Caco-2 (cell line): ENCODE measurements at regions not wholly inside any gene's neighbourhood (a gene's known extent, or its start where the extent isn't known, plus 50 kb on each side); places are given as distances from the start of the nearest gene placed in this dataset.

ENCODE experiments used
- BruUV-seq: library from RNA; stranded (reverse); fragments of 400-500 nt; replicated peaks from 2 replicates; lab custom pipeline; 2021; lab: Mats Ljungman, UMichigan
- CTCF ChIA-PET: fragments of 300-600 bp; sonication (Branson Sonifier 250); formaldehyde crosslinking; loops from one replicate; lab custom pipeline; 2022; ENCODE audit warnings: antibody characterized with exemption; lab: Charles Lee
- POLR2A ChIA-PET: fragments of 300-600 bp; sonication (Branson Sonifier 250); formaldehyde crosslinking; loops from one replicate; lab custom pipeline; 2022; ENCODE audit warnings: antibody characterized with exemption; lab: Charles Lee
- DNase-seq, 2 experiments: peaks; one replicate each; pipeline versions ENCODE4 v3.0.0 to v3.0.0-alpha.2; 2020 to 2022
- H3K27me3 ChIP-seq: replicated peaks from 2 replicates; pipeline ENCODE4 v1.6.0; 2011; ENCODE audit warnings: low read length; ENCODE audit not compliant: control insufficient read depth, insufficient read depth
- H3K36me3 ChIP-seq: 2 replicates; pipeline ENCODE4 v1.5.1; 2011; ENCODE audit warnings: low read length; ENCODE audit not compliant: control insufficient read depth, insufficient read depth
- H3K4me1 ChIP-seq: fragments of 250-450 bp; sonication (Bioruptor Pico); 2 replicates; pipeline ENCODE4 v1.5.1; 2020; ENCODE audit warnings: mild to moderate bottlenecking
- H3K4me3 ChIP-seq: 2 replicates; pipeline ENCODE4 v1.5.1; 2011; ENCODE audit warnings: low read depth, mild to moderate bottlenecking, control low read depth, low read length
- H3K9me3 ChIP-seq: fragments of 250-450 bp; sonication (Bioruptor Pico); 2 replicates; pipeline ENCODE4 v1.5.1; 2020; ENCODE audit warnings: mild to moderate bottlenecking, moderate library complexity
- H3K27ac Mint-ChIP-seq: one replicate; pipeline ENCODE4 v1.8.0; 2022; ENCODE audit warnings: mixed read lengths; ENCODE audit not compliant: unreplicated experiment
- H3K27me3 Mint-ChIP-seq: one replicate; pipeline ENCODE4 v1.8.0; 2022; ENCODE audit warnings: mixed read lengths; ENCODE audit not compliant: insufficient read depth, unreplicated experiment
- H3K36me3 Mint-ChIP-seq: one replicate; pipeline ENCODE4 v1.8.0; 2022; ENCODE audit warnings: mild to moderate bottlenecking, mixed read lengths; ENCODE audit not compliant: insufficient read depth, unreplicated experiment
- H3K4me1 Mint-ChIP-seq: one replicate; pipeline ENCODE4 v1.8.0; 2022; ENCODE audit warnings: low read depth, mixed read lengths; ENCODE audit not compliant: unreplicated experiment
- H3K4me3 Mint-ChIP-seq: one replicate; pipeline ENCODE4 v1.8.0; 2022; ENCODE audit warnings: mild to moderate bottlenecking, moderate library complexity, mixed read lengths; ENCODE audit not compliant: unreplicated experiment
- H3K9me3 Mint-ChIP-seq: one replicate; pipeline ENCODE4 v1.8.0; 2022; ENCODE audit warnings: mixed read lengths; ENCODE audit not compliant: unreplicated experiment
- intact Hi-C: fragments of 100-400 bp; cut with micrococcal nuclease; formaldehyde crosslinking; loops from one replicate; pipeline ENCODE4 v1.10.0; 2022; ENCODE audit not compliant: unreplicated experiment
- TF ChIP-seq, protein P1 (sequence below), 2 experiments: fragments of 200-600 bp in 1 of 2; IDR thresholded peaks; 1 replicate in 1 of 2; 2 replicates in 1 of 2; pipeline versions ENCODE4 v1.5.1 to v1.8.0; 2011 to 2022; ENCODE audit warnings: antibody characterized with exemption in 1 of 2, control low read depth in 1 of 2, inconsistent platforms in 1 of 2, low read depth in 1 of 2, low read length in 1 of 2, mild to moderate bottlenecking in 1 of 2, moderate library complexity in 1 of 2; ENCODE audit not compliant: insufficient read depth in 1 of 2, severe bottlenecking in 1 of 2, unreplicated experiment in 1 of 2

DNA sequence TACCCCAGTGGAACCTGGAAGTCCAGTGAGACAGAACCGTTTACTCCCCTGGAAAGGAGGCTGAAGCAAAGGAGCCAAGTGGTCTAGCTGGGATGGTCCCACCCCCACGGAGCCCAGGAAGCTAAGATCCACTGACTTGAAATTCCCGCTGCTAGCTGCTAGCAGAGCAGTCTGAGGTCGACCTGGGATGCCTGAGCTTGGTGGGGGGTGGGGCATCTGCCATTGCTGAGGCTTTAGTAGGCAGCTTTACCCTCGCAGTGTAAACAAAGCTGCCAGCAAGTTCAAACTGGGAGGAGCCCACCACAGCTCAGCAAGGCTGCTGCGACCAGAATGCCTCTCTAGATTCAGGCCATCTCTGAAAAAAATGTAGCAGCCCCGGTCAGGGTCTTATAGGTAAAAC is 437.0 kb downstream of the SUCLA2 start:
- Mint-ChIP-seq H3K4me1 (no peaks in the 10 kb centered on the region), H3K4me3 (no peak overlapping the region), H3K27ac (no peak overlapping the region), H3K27me3 (peaks cover 7% of the 10 kb centered on the region), H3K9me3 (peaks cover 16% of the 10 kb centered on the region), H3K36me3 (no peaks in the 10 kb centered on the region)
- no peak for DNase-seq
- POLR2A ChIA-PET: no interaction called here
- no peak overlapping the region for H3K4me3 ChIP-seq
- no peaks in the 10 kb centered on the region for H3K4me1 ChIP-seq
- no peaks in the 10 kb centered on the region for H3K27me3 ChIP-seq
- TF ChIP-seq, protein P1, sequence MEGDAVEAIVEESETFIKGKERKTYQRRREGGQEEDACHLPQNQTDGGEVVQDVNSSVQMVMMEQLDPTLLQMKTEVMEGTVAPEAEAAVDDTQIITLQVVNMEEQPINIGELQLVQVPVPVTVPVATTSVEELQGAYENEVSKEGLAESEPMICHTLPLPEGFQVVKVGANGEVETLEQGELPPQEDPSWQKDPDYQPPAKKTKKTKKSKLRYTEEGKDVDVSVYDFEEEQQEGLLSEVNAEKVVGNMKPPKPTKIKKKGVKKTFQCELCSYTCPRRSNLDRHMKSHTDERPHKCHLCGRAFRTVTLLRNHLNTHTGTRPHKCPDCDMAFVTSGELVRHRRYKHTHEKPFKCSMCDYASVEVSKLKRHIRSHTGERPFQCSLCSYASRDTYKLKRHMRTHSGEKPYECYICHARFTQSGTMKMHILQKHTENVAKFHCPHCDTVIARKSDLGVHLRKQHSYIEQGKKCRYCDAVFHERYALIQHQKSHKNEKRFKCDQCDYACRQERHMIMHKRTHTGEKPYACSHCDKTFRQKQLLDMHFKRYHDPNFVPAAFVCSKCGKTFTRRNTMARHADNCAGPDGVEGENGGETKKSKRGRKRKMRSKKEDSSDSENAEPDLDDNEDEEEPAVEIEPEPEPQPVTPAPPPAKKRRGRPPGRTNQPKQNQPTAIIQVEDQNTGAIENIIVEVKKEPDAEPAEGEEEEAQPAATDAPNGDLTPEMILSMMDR (IDR thresholded peaks at IDR 0.05; ENCODE audit: insufficient read depth in 1 of 2, low read depth in 1 of 2, low read length in 1 of 2, severe bottlenecking in 1 of 2, unreplicated experiment in 1 of 2): no peak
- no peaks in the 10 kb centered on the region for H3K36me3 ChIP-seq
- intact Hi-C loops: no loop called here
- BruUV-seq: no TSS peak
- 0 out of 2 replicates have a peak, but pooled peaks cover 4% of the 10 kb centered on the region for H3K9me3 ChIP-seq
- CTCF ChIA-PET: no interaction called here

DNA sequence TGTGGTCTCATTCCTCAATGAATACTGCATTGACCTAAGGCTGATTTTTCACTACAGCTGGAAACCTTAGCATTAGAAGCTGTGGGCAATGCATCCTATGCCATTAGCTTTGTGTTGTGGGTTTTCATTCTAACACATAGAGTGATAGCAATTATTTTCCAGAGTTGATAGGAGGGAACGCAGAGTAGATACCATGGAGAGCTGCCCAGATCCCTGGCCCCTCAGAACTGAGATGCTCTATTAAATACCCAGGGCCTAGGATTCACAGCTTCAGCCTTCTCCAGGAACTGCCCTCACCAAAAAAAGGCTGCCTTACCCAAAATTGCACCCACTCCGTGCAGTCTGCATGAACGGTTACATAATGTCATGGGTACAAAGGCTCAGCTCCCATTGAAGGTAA is 444.4 kb downstream of the SUCLA2 start:
- Mint-ChIP-seq H3K27ac (no peak overlapping the region), H3K27me3 (peaks cover 10% of the 10 kb centered on the region), H3K4me3 (no peak overlapping the region), H3K4me1 (no peaks in the 10 kb centered on the region), H3K36me3 (no peaks in the 10 kb centered on the region), H3K9me3 (no peaks in the 10 kb centered on the region)
- no peak for DNase-seq
- BruUV-seq: no TSS peak
- POLR2A ChIA-PET: no interaction called here
- H3K36me3 ChIP-seq: no peaks in the 10 kb centered on the region
- TF ChIP-seq, protein P1 (IDR thresholded peaks at IDR 0.05; ENCODE audit: insufficient read depth in 1 of 2, low read depth in 1 of 2, low read length in 1 of 2, severe bottlenecking in 1 of 2, unreplicated experiment in 1 of 2): no peak
- CTCF ChIA-PET: interaction anchor here (0.6 kb wide), 1 partner anchor 553 kb away, joined by 3 read pairs; no protein-coding TSS in a partner anchor
- H3K4me1 ChIP-seq: no peaks in the 10 kb centered on the region
- intact Hi-C loops: no loop called here
- H3K27me3 ChIP-seq: no peaks in the 10 kb centered on the region; the same call in 1 of the 2 replicates
- H3K9me3 ChIP-seq: no peaks in the 10 kb centered on the region
- no peak overlapping the region for H3K4me3 ChIP-seq

DNA sequence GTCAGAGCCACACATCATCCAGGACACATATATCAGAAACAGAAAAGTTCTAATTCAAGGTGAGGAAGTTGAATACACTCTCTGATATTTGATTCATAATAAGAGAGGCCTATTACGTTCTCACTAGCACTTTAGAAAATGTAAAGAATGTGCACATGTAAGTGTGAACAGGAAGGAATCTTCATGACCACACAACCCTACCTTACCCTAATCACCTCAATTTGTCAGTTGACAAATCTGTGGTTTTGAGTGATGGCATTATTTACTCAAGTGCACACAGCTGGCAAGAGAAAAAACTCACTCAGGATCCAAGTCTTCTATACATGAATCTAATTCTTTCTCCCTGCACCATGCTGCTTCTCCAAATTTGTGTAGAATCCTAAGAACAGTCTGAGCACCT is 445.8 kb downstream of the SUCLA2 start:
- Mint-ChIP-seq H3K4me3 (no peak overlapping the region), H3K27ac (no peak overlapping the region), H3K36me3 (no peaks in the 10 kb centered on the region), H3K4me1 (no peaks in the 10 kb centered on the region), H3K27me3 (peaks cover 10% of the 10 kb centered on the region), H3K9me3 (no peaks in the 10 kb centered on the region)
- Histone ChIP-seq H3K4me3 (no peak overlapping the region), H3K9me3 (no peaks in the 10 kb centered on the region), H3K36me3 (no peaks in the 10 kb centered on the region), H3K27me3 (no peaks in the 10 kb centered on the region; the same call in 1 of the 2 replicates), H3K4me1 (no peaks in the 10 kb centered on the region)
- no peak for DNase-seq
- CTCF ChIA-PET: no interaction called here
- POLR2A ChIA-PET: no interaction called here
- TF ChIP-seq, protein P1 (IDR thresholded peaks at IDR 0.05; ENCODE audit: insufficient read depth in 1 of 2, low read depth in 1 of 2, low read length in 1 of 2, severe bottlenecking in 1 of 2, unreplicated experiment in 1 of 2): no peak
- intact Hi-C loops: no loop called here
- no TSS peak for BruUV-seq
